ENCODE measurements at regions not wholly inside any gene's neighbourhood (a gene's known extent, or its start where the extent isn't known, plus 50 kb on each side); places are given as distances from the start of the nearest gene placed in this dataset.

GRCh38 chr11:115653076-115653475 is 148.9 kb upstream of the CADM1 start:
- Histone ChIP-seq H3K4me3 (no peak overlapping the region), H3K27ac (no peak overlapping the region), H3K27me3 (ENCODE audit: insufficient read depth in 3 of 3, low read length in 2 of 3) (peaks cover 0 to 14% (median 0%) of the 10 kb centered on the region in 3 donors), H3K9me3 (no peaks in the 10 kb centered on the region), H3K4me1 (no peaks in the 10 kb centered on the region), H3K36me3 (ENCODE audit: insufficient read depth in 1 of 2, low read depth in 1 of 2) (no peaks in the 10 kb centered on the region)
- intact Hi-C loops (cut with DNase I), result no loop called here
- TF ChIP-seq CTCF (IDR thresholded peaks at IDR 0.05), result no peak
- ATAC-seq (no peak), DNase-seq (no peak)
- 94 to 96% (median 95%) methylated on average over 1 of the region's 1 CpG for WGBS, 3 donors

GRCh38 chr11:115652496-115652895 is 148.3 kb upstream of the CADM1 start:
- no peak for DNase-seq
- Histone ChIP-seq H3K36me3 (ENCODE audit: insufficient read depth in 1 of 2, low read depth in 1 of 2) (no peaks in the 10 kb centered on the region), H3K4me3 (no peak overlapping the region), H3K4me1 (no peaks in the 10 kb centered on the region), H3K27me3 (ENCODE audit: insufficient read depth in 3 of 3, low read length in 2 of 3) (peaks cover 0 to 8% (median 0%) of the 10 kb centered on the region in 3 donors), H3K27ac (no peak overlapping the region), H3K9me3 (no peaks in the 10 kb centered on the region)
- no peak for ATAC-seq
- intact Hi-C loops (cut with DNase I), result no loop called here
- 61 to 81% (median 62%) methylated on average over 8 of the region's 8 CpGs for WGBS, 3 donors
- no peak for TF ChIP-seq CTCF (IDR thresholded peaks at IDR 0.05)

GRCh38 chr11:115652094-115652493 is 147.9 kb upstream of the CADM1 start:
- no peak for TF ChIP-seq CTCF (IDR thresholded peaks at IDR 0.05)

GRCh38 chr11:115649461-115649860 is 145.2 kb upstream of the CADM1 start:
- no peaks in the 10 kb centered on the region for H3K4me1 ChIP-seq
- no peak overlapping the region for H3K4me3 ChIP-seq
- intact Hi-C loops (cut with DNase I), result no loop called here
- no peak for TF ChIP-seq CTCF (IDR thresholded peaks at IDR 0.05)
- DNase-seq, result no peak
- no peaks in the 10 kb centered on the region for H3K9me3 ChIP-seq
- H3K36me3 ChIP-seq (ENCODE audit: insufficient read depth in 1 of 2, low read depth in 1 of 2), result no peaks in the 10 kb centered on the region
- no peak overlapping the region for H3K27ac ChIP-seq
- H3K27me3 ChIP-seq (ENCODE audit: insufficient read depth in 3 of 3, low read length in 2 of 3), result no peaks in the 10 kb centered on the region
- ATAC-seq, result no peak
- 86 to 91% (median 86%) methylated on average over 5 of the region's 5 CpGs for WGBS, 3 donors

More at GRCh38 chr11:115652094-115652493, 147.9 kb upstream of the CADM1 start:
- H3K4me3 ChIP-seq, result no peak overlapping the region
- intact Hi-C loops (cut with DNase I), result no loop called here
- ATAC-seq, result peak in 2 of 4 donors; percentile 38 to 63
- H3K9me3 ChIP-seq, result no peaks in the 10 kb centered on the region
- H3K4me1 ChIP-seq, result no peaks in the 10 kb centered on the region
- 11 to 28% (median 13%) methylated on average over 1 of the region's 1 CpG for WGBS, 3 donors
- H3K36me3 ChIP-seq (ENCODE audit: insufficient read depth in 1 of 2, low read depth in 1 of 2), result no peaks in the 10 kb centered on the region
- DNase-seq, result no peak
- H3K27me3 ChIP-seq (ENCODE audit: insufficient read depth in 3 of 3, low read length in 2 of 3), result peaks cover 0 to 6% (median 0%) of the 10 kb centered on the region in 3 donors
- no peak overlapping the region for H3K27ac ChIP-seq

- DNase-seq (no peak), ATAC-seq (no peak)
- TF ChIP-seq CTCF (IDR thresholded peaks at IDR 0.05), result no peak
- Histone ChIP-seq H3K4me1 (no peaks in the 10 kb centered on the region), H3K36me3 (ENCODE audit: insufficient read depth in 1 of 2, low read depth in 1 of 2) (no peaks in the 10 kb centered on the region), H3K9me3 (no peaks in the 10 kb centered on the region), H3K4me3 (no peak overlapping the region), H3K27me3 (ENCODE audit: insufficient read depth in 3 of 3, low read length in 2 of 3) (peaks cover 0 to 3% (median 0%) of the 10 kb centered on the region in 3 donors), H3K27ac (no peak overlapping the region)
- 61 to 76% (median 64%) methylated on average over 28 of the region's 28 CpGs for WGBS, 3 donors
- intact Hi-C loops (cut with DNase I), result no loop called here
Observed at GRCh38 chr11:115645631-115646317, 141.6 kb upstream of the CADM1 start.
